Stomach (tissue), 8 donors: ENCODE measurements at regions not wholly inside any gene's neighbourhood (a gene's known extent, or its start where the extent isn't known, plus 50 kb on each side); places are given as distances from the start of the nearest gene placed in this dataset.

Experiments
- DNase-seq, 2 donors: peaks; one replicate each; pipeline versions ENCODE4 v3.0.0 to v3.0.0-alpha.2; 2013 to 2019
- H3K27ac ChIP-seq, 5 donors: fragments of 200-600 bp in 4 of 5; sonication (generic) in 4 of 5; one replicate each; pipeline ENCODE4 v1.5.1; 2013 to 2019; ENCODE audit warnings: mild to moderate bottlenecking in 1 of 5, moderate library complexity in 1 of 5
- H3K27me3 ChIP-seq, 3 donors: fragments of 200-600 bp; sonication (generic); one replicate each; pipeline ENCODE4 v1.5.1; 2017 to 2019; ENCODE audit warnings: mixed run types in 1 of 3
- H3K36me3 ChIP-seq, 4 donors: fragments of 200-600 bp; sonication (generic); 1 replicate in 3 of 4; 2 replicates in 1 of 4; pipeline ENCODE4 v1.5.1; 2016 to 2019
- H3K4me1 ChIP-seq, 4 donors: fragments of 200-600 bp; sonication (generic); one replicate each; pipeline ENCODE4 v1.5.1; 2016 to 2019
- H3K4me3 ChIP-seq, 4 donors: fragments of 200-600 bp; sonication (generic) in 3 of 4; one replicate each; pipeline ENCODE4 v1.5.1; 2016 to 2019; ENCODE audit warnings: mild to moderate bottlenecking in 1 of 4
- H3K9me3 ChIP-seq, 4 donors: fragments of 200-600 bp; sonication (generic); one replicate each; pipeline ENCODE4 v1.5.1; 2016 to 2019
- EP300 ChIP-seq: sonication (generic); formaldehyde crosslinking; IDR thresholded peaks from one replicate; pipeline ENCODE4 v1.6.1; 2017; ENCODE audit warnings: antibody characterized with exemption
- POLR2A ChIP-seq, 4 donors: fragments of 450-650 bp; IDR thresholded peaks; one replicate each; pipeline ENCODE4 v1.6.1; 2016; ENCODE audit warnings: antibody characterized with exemption in 4 of 4, control low read depth in 2 of 4, mild to moderate bottlenecking in 1 of 4, moderate library complexity in 1 of 4
- WGBS, 5 donors: extraction: QIAGEN DNeasy Blood & Tissue Kit in 3 of 5; methylation state at CpG; one replicate each; pipeline versions ENCODE4 v1.1.5 to v1.1.7; 2013 to 2018; 5-methylcytosine and 5-hydroxymethylcytosine counted together
- intact Hi-C: fragments of 100-400 bp; cut with DNase I; formaldehyde crosslinking; loops from one replicate; pipeline ENCODE4 v1.15.1; 2023; ENCODE audit warnings: low total_unique reads
- small RNA-seq, 4 donors: library from RNA; depleted of rRNA; stranded (forward); fragments of <200 nt; gene quantifications; one replicate each; pipeline ENCODE3, GENCODE V24; 2016
- TF ChIP-seq, protein P1 (sequence below), 7 experiments: fragments of 450-650 bp in 4 of 7; fragments of 200-600 bp in 3 of 7; sonication (generic) in 3 of 7; IDR thresholded peaks; one replicate each; pipeline ENCODE4 v1.5.1; 2016 to 2019; ENCODE audit warnings: antibody characterized with exemption in 7 of 7, control low read depth in 2 of 7, mild to moderate bottlenecking in 1 of 7
- donor health status: healthy with polysubstance abuse.
- donor health status: Bipolar disorder and iron deficiency.
- donor health status: healthy.

DNA sequence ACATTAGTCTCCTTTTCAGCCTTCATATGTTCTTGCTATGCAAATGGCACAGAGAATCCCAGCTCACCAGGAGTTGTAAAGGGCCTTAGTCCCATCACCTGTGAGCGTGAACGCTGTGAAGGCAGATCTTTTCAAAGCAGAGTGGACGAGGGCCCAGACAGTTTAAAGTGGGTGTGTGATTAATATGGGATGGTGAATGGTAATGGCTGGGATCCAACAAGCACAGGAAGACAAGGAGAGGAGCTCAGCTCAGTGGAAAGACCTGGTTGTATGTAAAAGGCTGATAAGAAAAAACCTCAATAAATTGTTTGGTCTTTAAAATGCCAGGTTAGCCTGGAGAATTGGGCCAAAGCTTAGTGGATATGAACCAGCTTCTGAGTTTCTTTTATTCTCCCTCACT is 326.2 kb downstream of the NYAP2 start:
- Histone ChIP-seq H3K4me1 (no peaks in the 10 kb centered on the region), H3K27ac (no peak overlapping the region), H3K9me3 (no peaks in the 10 kb centered on the region), H3K4me3 (no peak overlapping the region), H3K27me3 (no peaks in the 10 kb centered on the region), H3K36me3 (no peaks in the 10 kb centered on the region)
- TF ChIP-seq POLR2A (IDR thresholded peaks at IDR 0.05) (no peak), EP300 (no peak)
- TF ChIP-seq, protein P1, sequence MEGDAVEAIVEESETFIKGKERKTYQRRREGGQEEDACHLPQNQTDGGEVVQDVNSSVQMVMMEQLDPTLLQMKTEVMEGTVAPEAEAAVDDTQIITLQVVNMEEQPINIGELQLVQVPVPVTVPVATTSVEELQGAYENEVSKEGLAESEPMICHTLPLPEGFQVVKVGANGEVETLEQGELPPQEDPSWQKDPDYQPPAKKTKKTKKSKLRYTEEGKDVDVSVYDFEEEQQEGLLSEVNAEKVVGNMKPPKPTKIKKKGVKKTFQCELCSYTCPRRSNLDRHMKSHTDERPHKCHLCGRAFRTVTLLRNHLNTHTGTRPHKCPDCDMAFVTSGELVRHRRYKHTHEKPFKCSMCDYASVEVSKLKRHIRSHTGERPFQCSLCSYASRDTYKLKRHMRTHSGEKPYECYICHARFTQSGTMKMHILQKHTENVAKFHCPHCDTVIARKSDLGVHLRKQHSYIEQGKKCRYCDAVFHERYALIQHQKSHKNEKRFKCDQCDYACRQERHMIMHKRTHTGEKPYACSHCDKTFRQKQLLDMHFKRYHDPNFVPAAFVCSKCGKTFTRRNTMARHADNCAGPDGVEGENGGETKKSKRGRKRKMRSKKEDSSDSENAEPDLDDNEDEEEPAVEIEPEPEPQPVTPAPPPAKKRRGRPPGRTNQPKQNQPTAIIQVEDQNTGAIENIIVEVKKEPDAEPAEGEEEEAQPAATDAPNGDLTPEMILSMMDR (IDR thresholded peaks at IDR 0.05) = no peak
- WGBS, 5 donors = 56 to 69% (median 61%) methylated on average over 3 of the region's 3 CpGs
- intact Hi-C loops = no loop called here
- DNase-seq = no peak

Small RNAs in the stretch of these regions (small RNA-seq; reads per million reads assigned to genes)
- gene AC068138.1 (0 reads per million in 4 donors), gene MIR5702 (0 reads per million in 4 donors)
